22Rv1 (cell line): ENCODE measurements at regions not wholly inside any gene's neighbourhood (a gene's known extent, or its start where the extent isn't known, plus 50 kb on each side); places are given as distances from the start of the nearest gene placed in this dataset.

ENCODE experiments used
- CTCF ChIP-seq: fragments of 450-650 bp; IDR thresholded peaks from 2 replicates; pipeline ENCODE4 v1.5.1; 2017; ENCODE audit warnings: mild to moderate bottlenecking
- ZFX ChIP-seq: fragments of 450-650 bp; IDR thresholded peaks from 2 replicates; pipeline ENCODE4 v1.6.1; 2017; ENCODE audit warnings: antibody characterized with exemption, borderline replicate concordance

GRCh38 chr20:10972219-10972860, 298.5 kb upstream of the JAG1 start:
- TF ChIP-seq CTCF (no peak), ZFX (no peak)
